HG03439 (cell line): ENCODE measurements at regions not wholly inside any gene's neighbourhood (a gene's known extent, or its start where the extent isn't known, plus 50 kb on each side); places are given as distances from the start of the nearest gene placed in this dataset.

Experiments used
- ATAC-seq: cut with Tn5 transposase; IDR thresholded peaks from one replicate; pipeline ENCODE4 v1.9.1; 2021; ENCODE audit warnings: mild to moderate bottlenecking, moderate library complexity; ENCODE audit not compliant: unreplicated experiment

DNA sequence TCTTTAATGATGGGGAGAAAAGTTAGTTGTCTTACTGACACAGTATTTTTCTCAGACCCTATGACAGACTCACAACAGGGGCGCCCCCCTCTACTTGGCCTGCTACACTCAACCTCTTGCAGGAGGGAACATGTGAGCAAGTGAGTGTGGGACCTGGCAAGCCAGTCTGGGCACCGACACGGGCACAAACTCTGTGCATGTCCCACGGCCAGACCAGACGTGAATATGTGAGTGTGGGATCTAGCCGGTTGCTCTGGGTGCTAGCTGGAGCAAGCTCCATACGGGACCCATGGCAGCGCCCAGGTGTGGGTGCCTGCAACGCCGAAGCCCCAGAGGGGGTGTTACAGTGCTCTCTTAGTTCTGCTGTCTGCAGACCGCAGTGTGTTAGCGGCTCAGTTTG is 1437.3 kb upstream of the MIR17HG start:
- no peak for ATAC-seq

GRCh38 chr13:89916551-89916950 is 1430.9 kb upstream of the MIR17HG start:
- ATAC-seq: no peak

DNA sequence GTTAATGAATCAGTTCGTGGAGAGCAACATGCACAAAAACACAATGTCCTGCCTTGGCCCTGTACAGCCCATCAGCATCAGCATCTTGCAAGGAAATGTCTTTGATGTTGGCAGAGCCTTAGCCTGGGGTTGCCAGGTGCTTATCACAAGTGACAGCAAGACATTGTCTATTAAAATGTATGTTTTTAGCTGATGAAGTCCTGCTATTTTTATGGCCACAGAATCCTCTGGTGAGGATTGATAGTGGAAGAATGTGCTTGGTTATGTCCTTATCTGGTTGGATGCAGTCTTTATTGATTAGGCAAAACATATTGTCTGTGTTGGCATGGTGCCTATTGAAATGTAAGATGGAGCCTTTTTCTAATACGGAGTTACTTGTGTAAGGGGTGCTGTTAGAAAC is 1427.0 kb upstream of the MIR17HG start:
- ATAC-seq: no peak

DNA sequence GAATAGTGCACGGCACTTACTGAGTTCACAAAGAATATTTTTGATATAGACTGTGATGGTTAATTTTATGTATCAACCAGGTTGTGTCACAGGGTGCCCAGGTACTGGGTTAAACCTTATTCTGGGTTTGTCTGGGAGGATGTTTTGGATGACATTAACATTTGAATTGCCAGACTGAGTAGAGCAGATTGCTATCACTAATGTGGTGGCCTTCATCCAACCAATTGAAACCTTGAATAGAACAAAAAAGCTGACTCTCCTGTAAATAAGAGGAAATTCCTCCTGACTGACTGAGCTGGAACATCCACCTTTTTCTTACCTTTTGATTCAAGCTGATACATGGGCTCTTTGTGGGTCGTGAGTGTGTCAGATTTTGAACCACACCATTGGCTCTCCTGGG is 1424.4 kb upstream of the MIR17HG start:
- no peak for ATAC-seq

- no peak for ATAC-seq
Observed at GRCh38 chr13:89923736-89924135, 1423.8 kb upstream of the MIR17HG start.

DNA sequence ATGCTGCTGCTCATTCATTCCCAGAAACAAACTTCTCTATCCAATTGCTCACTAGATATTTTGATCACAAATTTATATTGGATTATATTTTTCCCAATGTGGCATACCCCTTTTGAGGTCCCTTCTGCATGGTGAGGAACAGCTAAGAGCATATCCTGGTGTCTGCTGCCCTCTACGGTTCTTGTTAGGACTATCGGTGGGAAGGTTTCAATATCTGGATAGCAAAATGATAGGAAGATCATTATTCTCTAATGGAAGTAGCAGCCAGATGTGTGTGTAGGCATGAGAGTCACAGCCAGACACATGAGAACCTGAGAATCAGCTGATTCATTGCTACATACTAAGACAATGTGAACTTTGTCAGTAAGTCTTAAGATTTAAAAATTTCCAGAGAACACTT is 1422.4 kb upstream of the MIR17HG start:
- no peak for ATAC-seq

- ATAC-seq: no peak
Observed at GRCh38 chr13:89930861-89931260, 1416.6 kb upstream of the MIR17HG start.

DNA sequence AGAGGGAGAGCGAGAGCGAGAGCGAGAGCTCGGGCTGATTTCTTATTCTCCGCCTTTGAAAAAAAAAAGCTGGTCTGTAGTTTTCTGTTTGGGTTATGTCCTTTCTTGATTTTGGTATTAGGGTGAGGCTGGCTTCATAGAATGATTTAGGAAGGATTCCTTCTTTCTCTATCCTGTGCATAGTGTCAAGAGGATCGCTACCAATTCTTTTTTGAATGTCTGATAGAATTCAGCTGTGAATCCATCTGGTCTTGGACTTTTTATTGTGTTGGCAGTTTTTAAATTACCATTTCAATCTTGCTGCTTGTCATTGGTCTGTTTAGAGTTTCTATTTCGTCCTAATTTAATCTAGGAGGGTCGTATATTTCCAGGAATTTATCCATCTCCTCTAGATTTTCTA is 1414.6 kb upstream of the MIR17HG start:
- no peak for ATAC-seq

DNA sequence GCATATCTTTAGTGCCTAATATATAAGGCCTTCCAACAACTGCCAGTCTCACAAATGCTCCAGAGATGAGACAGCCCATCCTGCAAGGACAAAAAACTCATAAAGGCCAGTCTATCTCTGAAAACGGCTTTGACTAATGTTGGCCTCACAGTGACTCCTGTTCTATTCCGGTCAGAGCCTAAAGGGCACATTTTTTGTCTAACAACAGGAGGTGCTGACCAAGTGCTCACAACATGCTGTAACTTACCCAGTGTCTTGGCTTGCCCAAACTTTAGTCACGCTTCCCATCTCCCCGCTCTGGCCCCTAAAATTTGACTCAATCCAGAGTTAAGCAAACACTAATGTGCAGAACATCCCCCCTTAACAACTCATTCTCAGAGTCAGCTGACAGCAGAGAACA is 1411.2 kb upstream of the MIR17HG start:
- ATAC-seq: no peak

GRCh38 chr13:89937420-89937819 is 1410.1 kb upstream of the MIR17HG start:
- no peak for ATAC-seq

DNA sequence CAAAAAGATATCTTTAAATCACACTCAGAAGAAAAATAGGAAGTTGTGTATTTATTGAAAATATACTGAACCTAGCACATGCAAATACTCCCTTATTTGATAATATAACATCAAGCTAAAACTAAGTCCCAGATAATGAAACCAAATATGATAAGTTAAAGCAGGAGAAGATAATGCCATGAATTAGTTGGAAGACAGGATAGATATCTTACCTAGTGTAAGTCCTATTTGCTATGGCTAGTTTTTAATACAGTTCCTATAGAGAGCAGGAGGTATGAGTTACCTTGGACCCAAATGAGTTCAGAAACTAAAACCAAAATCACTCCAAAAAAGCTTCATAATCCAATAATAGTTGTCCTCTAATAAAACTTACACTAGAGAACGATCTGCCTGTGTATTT is 1407.1 kb upstream of the MIR17HG start:
- ATAC-seq: no peak

GRCh38 chr13:89943139-89943538 is 1404.3 kb upstream of the MIR17HG start:
- ATAC-seq: no peak

DNA sequence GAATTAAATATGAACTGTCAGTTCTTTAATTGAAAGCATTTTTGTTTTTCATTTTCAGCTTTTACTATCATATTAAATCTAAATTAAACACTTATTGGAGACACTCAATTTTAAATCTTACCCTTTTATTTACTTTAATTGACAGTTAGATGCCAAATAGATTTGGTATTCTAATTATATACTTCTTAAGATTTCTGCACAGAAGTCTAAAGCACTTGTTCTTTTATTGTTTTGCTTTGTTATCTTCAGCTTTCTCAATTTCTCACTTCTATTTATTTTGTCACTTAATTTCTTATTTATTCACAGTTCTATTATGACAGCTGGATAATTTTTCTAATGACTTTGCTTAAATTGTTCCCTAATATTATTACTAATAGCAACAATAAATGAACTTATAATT is 1397.3 kb upstream of the MIR17HG start:
- no peak for ATAC-seq

DNA sequence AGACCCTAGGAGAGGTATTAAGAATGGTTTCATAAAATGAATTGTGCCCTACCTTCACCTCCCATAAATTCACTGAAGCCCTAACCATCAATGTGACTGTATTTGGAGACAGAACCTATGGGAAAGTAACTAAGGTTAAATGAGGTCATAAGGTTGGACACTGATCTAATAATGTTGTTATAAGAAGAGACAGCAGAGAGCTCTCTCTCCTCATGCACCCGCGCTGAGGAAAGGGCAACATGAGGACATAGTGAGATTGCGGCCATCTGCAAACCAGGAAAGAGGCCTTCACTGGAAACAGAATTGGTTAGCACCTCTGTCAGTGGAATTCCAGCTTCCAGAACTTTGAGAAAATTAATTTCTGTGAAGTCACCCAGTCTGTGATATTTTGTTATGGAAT is 1396.1 kb upstream of the MIR17HG start:
- no peak for ATAC-seq

DNA sequence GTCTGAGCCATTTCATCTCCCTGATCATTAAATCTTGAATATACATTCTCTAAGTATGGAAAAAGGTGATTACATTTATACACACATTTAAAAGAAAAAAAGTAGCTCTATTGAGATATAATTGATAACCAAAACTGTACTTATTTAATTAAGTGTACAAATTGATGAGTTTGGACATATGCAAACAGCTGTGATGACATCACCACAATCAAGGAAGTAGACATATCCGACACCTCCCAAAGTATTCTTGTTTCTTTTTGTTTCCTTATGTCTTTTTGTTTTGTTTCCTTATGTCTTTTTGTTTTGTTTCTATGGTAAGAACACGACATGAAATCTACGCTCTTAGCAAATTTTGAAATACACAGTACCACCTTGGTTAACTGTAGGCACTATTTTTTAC is 1393.9 kb upstream of the MIR17HG start:
- ATAC-seq: no peak

GRCh38 chr13:89955773-89956172 is 1391.7 kb upstream of the MIR17HG start:
- ATAC-seq: no peak

GRCh38 chr13:89959074-89959473 is 1388.4 kb upstream of the MIR17HG start:
- no peak for ATAC-seq

DNA sequence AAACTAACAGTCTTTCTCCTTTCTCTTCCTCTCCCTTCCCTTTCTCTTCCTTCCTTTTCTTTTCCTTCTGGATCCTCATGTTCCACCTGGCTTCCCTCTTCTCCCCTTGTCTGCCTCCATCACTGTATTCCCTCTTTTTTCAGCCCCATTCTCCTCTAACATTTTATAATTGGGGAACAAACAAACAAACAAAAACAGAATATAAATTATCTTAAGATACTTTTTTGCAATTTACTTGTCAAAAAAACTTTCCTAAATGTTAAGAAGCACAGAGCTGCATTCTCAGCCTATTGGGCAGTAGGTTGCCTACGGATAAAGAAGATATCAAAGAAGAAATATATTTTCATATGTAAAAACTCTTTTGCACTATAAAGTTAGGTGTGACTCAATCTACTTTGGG is 1382.2 kb upstream of the MIR17HG start:
- no peak for ATAC-seq

- no peak for ATAC-seq
Observed at GRCh38 chr13:89966524-89966923, 1381.0 kb upstream of the MIR17HG start.

GRCh38 chr13:89967701-89968100 is 1379.8 kb upstream of the MIR17HG start:
- ATAC-seq: no peak

- ATAC-seq: no peak
Observed at GRCh38 chr13:89968470-89968869, 1379.0 kb upstream of the MIR17HG start.

DNA sequence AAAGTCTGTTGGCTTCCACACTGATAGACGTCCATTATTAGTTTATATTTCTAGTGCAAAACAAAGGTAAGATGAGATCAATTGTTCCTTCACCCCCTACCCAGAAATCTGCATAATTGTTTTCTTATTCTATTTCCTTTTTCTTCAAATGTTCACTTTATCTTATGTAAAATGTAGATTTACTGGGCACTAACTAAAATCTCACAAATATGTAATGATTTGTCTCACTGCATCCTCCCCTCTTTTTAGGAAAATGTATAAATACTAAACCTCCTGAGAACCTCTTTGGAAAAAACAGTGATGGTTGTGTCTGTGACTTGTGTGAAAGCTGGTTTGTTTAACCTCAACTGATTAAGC is 1377.2 kb upstream of the MIR17HG start:
- ATAC-seq: no peak

DNA sequence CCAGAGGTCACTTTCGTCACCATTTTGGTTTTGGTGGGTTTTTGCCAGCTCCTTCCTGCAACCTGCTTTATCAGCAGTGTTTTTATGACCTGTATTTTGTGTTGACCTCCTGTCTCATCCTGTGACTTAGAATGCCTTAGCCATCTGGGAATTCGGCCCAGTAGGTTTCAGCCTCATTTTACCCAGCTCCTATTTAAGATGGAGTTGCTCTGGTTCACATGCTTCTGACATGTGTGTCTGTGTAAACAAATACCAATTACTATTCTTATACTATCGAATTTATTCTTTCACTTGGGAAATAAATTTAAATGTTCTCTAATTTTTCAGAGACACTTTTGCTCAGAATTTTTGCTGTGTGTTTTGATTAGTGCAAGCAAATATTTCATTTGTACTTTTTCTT is 1370.3 kb upstream of the MIR17HG start:
- no peak for ATAC-seq

GRCh38 chr13:89980896-89981295 is 1366.6 kb upstream of the MIR17HG start:
- ATAC-seq: no peak
